ENCODE measurements at regions not wholly inside any gene's neighbourhood (a gene's known extent, or its start where the extent isn't known, plus 50 kb on each side); places are given as distances from the start of the nearest gene placed in this dataset.
"Not testable (repeated sequence)": the region's sequence is repeated elsewhere in the genome, so short reads cannot be mapped to it uniquely, and the experiment has no call there.

DNA sequence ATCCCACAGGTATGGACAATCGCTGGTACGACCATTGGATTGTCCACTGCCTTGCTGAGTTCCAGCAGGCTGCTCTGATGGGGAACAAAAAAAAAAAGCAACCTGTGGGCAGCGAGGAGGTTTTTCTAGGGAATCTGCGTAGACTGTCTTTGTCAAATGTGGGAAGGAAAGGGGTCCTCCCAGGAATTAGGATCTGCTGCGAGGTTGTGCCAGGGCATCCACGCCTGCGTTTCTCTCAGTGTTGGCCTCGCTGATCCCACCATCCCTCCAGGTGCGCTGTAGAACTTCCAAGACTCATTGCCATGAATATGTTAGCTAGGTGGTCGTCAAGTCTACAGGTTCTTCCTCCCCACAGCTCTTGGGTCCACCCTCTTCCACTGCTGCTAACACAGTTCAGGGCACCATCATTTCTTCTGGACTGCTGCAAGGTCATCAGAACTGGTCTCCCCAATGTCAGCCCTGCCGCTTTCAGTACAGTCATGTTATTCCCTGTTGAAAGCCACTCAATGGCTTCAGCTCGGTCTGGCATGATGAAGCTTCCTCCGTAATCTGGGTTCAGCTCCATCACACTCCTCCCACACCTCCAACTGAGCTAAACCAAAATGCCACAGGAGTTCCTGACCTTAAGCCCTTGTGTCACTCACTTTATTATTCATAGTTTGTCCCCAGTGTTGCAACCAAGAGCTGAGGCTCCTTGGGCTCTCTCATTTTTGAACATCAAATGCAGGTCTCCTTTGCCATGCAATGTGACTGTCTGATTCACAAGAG, 79.5 kb upstream of the DMRT1 start:
- no peak for DNase-seq (ENCODE audit: low read depth in 2 of 2)

GRCh38 chr9:763692-764091, 77.8 kb upstream of the DMRT1 start:
- no peak for DNase-seq (ENCODE audit: low read depth in 2 of 2)

- DNase-seq (ENCODE audit: low read depth in 2 of 2): no peak
Observed at GRCh38 chr9:764105-764524, 77.4 kb upstream of the DMRT1 start.

GRCh38 chr9:764986-765385, 76.5 kb upstream of the DMRT1 start:
- no peak for DNase-seq (ENCODE audit: low read depth in 2 of 2)

GRCh38 chr9:767061-767561, 74.4 kb upstream of the DMRT1 start:
- DNase-seq (ENCODE audit: low read depth in 2 of 2): not testable (repeated sequence)

- DNase-seq (ENCODE audit: low read depth in 2 of 2): no peak
Observed at GRCh38 chr9:776086-776485, 65.4 kb upstream of the DMRT1 start.

DNA sequence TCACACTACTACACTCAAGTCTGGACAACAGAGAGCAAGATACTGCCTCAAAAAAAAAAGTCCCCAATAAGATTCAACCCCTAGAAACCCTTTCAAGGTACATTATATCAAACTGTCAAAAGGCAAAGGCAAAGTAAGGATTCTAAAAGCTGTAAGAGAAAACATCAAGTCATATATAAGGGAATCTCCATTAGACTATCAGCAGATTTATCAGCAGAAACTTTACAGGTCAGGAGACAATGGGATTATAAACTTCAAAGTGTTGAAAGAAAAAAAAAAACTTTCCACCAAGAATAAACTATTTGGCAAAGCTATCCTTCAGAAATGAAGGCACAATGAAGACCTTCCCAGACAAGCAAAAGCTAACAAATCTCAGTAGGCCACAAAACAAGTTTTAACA, 63.5 kb upstream of the DMRT1 start:
- DNase-seq (ENCODE audit: low read depth in 2 of 2): no peak

- DNase-seq (ENCODE audit: low read depth in 2 of 2): no peak
Observed at GRCh38 chr9:784202-784601, 57.3 kb upstream of the DMRT1 start.

DNA sequence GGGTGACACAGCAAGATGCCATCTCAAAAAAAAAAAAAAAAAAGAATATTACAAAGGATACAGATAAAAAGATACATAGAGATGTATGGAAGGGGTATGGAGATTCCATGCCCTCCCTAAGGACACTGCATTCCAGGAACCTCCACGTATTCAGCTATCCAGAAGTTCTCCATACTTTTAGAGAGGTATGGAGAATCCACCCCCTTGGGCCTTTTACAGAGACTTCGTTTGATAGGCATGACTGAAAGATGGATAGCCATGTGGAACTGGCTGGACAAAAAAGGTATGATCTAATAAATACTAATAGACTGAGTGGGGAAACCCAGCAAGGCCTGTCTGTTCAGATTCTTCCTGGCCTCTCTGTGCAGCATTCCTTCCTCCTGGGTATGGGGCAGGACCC, 56.6 kb upstream of the DMRT1 start:
- DNase-seq (ENCODE audit: low read depth in 2 of 2): no peak

DNA sequence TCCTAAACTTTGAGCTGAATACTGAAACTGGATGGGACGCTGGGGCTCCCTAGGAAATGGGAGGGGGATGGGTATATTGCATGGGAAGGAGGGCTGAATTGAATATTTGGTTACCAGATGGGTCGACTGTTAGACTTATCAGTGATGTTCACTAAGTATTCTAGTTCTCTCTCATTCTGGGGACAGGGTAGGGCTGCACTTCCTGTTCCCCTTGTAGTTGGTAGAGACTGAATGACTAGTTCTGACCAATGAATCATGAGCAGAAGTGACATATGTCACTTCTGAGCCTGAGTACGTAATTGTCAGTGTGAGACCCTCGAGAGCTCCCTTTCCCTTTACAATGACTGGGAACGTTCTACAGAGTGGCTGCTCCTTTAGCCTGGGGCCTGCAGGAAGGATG, 55.5 kb upstream of the DMRT1 start:
- no peak for DNase-seq (ENCODE audit: low read depth in 2 of 2)

GRCh38 chr9:786405-786804, 55.1 kb upstream of the DMRT1 start:
- no peak for DNase-seq (ENCODE audit: low read depth in 2 of 2)

DNA sequence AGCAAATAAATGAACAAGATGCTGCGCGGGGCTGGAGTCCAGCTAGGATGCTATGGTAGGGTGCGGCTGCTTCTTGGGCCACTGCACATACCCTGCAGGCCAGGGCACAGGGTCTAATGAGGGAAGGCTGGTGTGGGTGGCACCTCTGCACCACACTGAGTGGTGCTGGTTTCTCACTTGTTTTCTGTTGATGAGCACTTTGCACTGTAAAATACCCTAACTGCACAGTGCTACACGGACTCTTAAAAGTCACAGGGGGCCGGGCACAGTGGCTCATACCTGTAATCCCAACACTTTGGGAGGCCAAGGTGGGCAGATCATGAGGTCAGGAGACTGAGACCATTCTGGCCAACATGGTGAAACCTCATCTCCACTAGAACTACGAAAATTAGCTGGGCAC, 52.7 kb upstream of the DMRT1 start:
- no peak for DNase-seq (ENCODE audit: low read depth in 2 of 2)
